22Rv1 (cell line): ENCODE measurements at regions not wholly inside any gene's neighbourhood (a gene's known extent, or its start where the extent isn't known, plus 50 kb on each side); places are given as distances from the start of the nearest gene placed in this dataset.

Experiments used
- H3K27ac ChIP-seq: fragments of 450-650 bp; 2 replicates; pipeline ENCODE4 v1.5.1; 2017
- ZFX ChIP-seq: fragments of 450-650 bp; IDR thresholded peaks from 2 replicates; pipeline ENCODE4 v1.6.1; 2017; ENCODE audit warnings: antibody characterized with exemption, borderline replicate concordance
- TF ChIP-seq, protein P1 (sequence below): fragments of 450-650 bp; IDR thresholded peaks from 2 replicates; pipeline ENCODE4 v1.5.1; 2017; ENCODE audit warnings: mild to moderate bottlenecking

DNA sequence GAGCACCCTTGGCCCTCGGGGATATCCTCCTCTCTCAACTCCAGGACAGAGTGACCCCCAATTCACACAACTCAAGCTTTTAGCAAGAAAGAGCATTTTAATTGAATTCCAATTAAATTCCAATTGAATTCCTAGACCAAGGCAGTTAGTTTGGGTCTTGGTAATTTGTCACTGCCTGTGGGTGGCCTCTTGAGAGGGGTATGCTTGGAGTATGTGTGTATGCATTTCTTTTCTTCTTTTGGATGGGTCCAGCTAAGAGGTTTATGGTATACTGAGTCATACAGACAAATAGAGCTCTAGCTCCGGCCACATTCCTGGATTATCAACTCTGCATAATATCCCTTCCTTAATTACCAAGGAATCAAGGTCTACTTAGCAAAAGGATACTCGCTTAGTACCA is 136.7 kb downstream of the PCTP start:
- no peak for TF ChIP-seq ZFX
- TF ChIP-seq, protein P1, sequence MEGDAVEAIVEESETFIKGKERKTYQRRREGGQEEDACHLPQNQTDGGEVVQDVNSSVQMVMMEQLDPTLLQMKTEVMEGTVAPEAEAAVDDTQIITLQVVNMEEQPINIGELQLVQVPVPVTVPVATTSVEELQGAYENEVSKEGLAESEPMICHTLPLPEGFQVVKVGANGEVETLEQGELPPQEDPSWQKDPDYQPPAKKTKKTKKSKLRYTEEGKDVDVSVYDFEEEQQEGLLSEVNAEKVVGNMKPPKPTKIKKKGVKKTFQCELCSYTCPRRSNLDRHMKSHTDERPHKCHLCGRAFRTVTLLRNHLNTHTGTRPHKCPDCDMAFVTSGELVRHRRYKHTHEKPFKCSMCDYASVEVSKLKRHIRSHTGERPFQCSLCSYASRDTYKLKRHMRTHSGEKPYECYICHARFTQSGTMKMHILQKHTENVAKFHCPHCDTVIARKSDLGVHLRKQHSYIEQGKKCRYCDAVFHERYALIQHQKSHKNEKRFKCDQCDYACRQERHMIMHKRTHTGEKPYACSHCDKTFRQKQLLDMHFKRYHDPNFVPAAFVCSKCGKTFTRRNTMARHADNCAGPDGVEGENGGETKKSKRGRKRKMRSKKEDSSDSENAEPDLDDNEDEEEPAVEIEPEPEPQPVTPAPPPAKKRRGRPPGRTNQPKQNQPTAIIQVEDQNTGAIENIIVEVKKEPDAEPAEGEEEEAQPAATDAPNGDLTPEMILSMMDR: no peak
- H3K27ac ChIP-seq: no peak overlapping the region

DNA sequence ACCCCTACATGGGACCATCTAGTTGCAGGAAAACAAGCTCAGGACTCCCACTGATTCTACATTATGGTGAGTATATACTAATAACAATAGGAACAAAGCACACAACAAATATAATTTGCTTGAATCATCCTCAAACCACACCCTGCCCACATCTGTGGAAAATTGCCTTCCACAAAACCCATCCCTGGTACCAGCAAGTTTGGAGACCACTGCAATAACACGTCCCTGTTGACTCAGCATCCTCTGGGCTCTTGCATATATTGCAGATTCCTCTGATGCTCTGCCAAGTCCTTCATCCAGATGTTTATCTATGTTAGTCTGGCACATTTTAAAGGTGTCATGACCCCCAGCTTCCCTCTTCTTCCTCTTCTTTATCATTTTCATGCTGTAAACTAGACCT is 138.4 kb downstream of the PCTP start:
- no peak for TF ChIP-seq ZFX
- TF ChIP-seq, protein P1: no peak
- H3K27ac ChIP-seq: no peak overlapping the region

DNA sequence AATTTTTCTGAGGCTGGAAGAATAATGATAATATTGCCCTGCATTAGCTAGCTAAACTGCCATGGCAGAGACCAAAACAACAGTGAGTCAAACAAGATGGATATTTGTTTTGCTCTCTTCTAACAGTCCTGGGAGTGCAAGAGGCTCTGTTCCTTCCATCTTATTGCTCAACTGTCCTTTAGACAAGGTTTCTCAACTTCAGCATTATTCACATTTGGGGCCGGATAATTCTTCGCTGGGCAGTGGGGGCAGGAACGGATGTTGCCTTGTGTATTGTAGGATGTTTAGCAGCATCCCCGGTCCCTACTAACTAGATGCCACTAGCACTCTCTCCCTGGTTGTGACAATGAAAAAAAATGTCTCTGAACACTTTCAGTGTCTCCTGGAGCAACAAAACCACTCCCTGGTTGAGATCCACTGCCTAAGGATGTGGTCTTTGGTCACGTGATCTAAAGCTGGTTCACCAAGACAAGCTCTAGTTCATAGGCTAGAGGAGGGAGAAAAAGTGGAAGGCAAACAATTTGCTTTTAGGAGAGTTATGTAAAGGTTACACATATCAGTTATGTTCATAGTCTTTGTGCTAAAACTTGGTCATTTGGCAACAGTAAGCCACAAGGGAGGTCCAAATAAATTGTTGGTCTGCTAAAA is 144.4 kb downstream of the PCTP start:
- H3K27ac ChIP-seq: no peak overlapping the region
- TF ChIP-seq ZFX: no peak
- TF ChIP-seq, protein P1: no peak

DNA sequence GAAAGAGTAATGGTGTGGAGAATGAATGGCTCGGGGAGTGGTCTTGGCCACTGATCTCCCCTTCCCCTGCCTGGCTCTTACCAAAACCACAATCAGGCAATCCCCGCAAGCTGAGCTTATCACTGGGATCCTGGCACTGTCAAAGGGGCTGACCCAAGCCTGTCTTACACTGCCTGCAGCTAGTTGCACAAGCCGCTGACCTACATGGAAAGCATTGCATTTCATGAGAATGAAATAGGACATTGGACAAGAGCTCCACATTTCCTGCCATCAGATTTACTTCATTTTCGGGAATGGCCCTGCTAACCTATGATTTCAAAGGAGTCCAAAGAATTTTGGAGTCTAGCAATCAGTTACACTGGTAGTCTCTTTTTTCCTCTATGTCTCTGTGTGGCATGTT is 146.4 kb downstream of the PCTP start:
- H3K27ac ChIP-seq: no peak overlapping the region
- TF ChIP-seq ZFX: no peak

DNA sequence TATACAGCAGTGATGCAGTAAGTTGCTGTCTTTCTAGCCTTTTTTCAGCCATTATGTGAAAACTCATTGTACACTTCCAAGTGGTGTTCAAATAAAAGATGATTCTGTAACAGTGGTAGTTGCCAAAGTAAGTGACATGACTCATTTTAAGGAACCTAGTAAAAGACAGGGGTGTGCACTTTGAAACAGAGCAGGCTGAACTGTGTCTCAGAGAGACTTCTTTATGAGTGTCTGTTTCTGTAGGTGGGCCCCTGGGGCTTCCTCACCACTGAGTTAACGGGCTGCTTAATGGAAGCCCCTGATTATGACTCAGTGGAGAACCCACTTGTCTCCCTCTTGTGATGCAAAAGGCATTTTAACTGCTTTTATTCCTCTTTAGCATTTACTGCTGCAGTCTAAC is 147.3 kb downstream of the PCTP start:
- H3K27ac ChIP-seq: no peak overlapping the region
- TF ChIP-seq, protein P1: no peak
- no peak for TF ChIP-seq ZFX

DNA sequence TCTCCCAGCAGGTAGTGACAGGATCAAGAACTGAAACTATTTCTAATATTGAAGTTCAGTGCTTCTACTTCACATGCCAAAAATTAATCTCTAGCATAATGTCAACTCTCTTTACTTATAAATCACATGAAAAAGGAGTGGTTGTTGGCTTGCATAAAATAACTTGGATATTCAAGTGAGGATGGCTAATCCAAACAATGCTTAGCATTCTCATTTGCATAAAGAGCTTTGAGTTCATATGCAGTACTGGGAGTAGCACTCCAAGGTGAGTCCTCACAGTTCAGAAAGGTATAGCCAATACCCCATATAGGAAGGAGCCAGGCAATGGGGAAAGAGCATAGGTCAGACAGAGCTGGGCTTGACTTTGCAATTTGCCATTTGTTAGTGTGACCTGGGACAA is 149.3 kb downstream of the PCTP start:
- no peak for TF ChIP-seq ZFX
- TF ChIP-seq, protein P1: no peak
- H3K27ac ChIP-seq: no peak overlapping the region

DNA sequence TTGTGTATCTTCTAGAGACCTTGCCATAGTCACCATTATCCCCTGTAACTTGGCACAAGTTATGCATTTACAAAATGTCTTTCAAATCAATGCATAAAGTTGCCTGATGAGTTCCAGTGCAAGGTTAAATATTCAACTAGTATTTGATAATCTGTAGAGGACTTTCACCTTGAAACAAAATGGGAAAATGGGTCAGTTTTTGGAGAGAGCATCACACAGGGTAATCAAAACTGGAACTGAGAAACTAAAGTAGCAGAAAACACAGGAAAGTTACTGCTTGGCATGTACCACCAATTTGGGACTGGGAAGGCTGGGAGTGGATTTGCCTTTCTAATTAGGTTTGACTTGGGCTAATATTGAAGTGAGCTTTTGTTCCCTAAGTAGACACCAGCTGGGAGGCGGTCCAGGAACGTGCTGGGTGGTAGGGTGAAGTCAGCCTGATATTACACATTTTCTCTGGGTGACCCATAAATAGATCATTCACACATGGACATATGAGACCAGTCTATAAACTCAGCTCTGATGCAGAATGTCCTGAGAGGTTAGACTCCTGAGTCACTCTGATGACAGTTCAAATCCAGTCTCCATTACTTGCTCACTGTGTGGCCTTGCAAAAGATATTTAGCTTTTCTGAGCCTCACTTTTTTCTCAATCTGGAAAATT is 152.3 kb downstream of the PCTP start:
- H3K27ac ChIP-seq: no peak overlapping the region

More for the DNA sequence above, 152.3 kb downstream of the PCTP start:
- TF ChIP-seq, protein P1: no peak
- TF ChIP-seq ZFX: no peak
